PC-3 (cell line): ENCODE measurements at regions not wholly inside any gene's neighbourhood (a gene's known extent, or its start where the extent isn't known, plus 50 kb on each side); places are given as distances from the start of the nearest gene placed in this dataset.

ENCODE experiments used
- ATAC-seq: fragments of 200-7000 bp; cut with Tn5 transposase; 2 replicates; pipeline ENCODE4 v1.9.1; 2020; ENCODE audit warnings: mild to moderate bottlenecking, moderate library complexity
- BruUV-seq: library from RNA; stranded (reverse); fragments of 400-500 nt; replicated peaks from 2 replicates; lab custom pipeline; 2021; lab: Mats Ljungman, UMichigan
- CTCF ChIA-PET: fragments of 300-600 bp; sonication (Branson Sonifier 250); formaldehyde crosslinking; loops from one replicate; lab custom pipeline; 2022; ENCODE audit warnings: antibody characterized with exemption; lab: Charles Lee
- POLR2A ChIA-PET: fragments of 300-600 bp; sonication (Branson Sonifier 250); formaldehyde crosslinking; loops from one replicate; lab custom pipeline; 2022; ENCODE audit warnings: antibody characterized with exemption; ENCODE audit not compliant: unreplicated experiment; lab: Charles Lee
- DNase-seq: peaks from one replicate; pipeline ENCODE4 v3.0.0-alpha.2; 2015
- H2AFZ ChIP-seq: fragments of 300-600 bp; sonication (generic); 2 replicates; pipeline ENCODE4 v1.6.0; 2016; ENCODE audit warnings: antibody characterized with exemption, low read length
- H3F3A ChIP-seq: fragments of 300-600 bp; sonication (generic); one replicate; pipeline ENCODE4 v1.6.0; 2017; ENCODE audit warnings: antibody characterized with exemption, low read length, control low read depth, mild to moderate bottlenecking; ENCODE audit not compliant: unreplicated experiment
- H3K27ac ChIP-seq: fragments of 300-600 bp; sonication (generic); 2 replicates; pipeline ENCODE4 v1.5.1; 2016; ENCODE audit warnings: mild to moderate bottlenecking, low read length
- H3K27me3 ChIP-seq: fragments of 300-600 bp; sonication (generic); 2 replicates; pipeline ENCODE4 v1.6.1; 2016; ENCODE audit warnings: low read length, mixed read lengths
- H3K36me3 ChIP-seq: fragments of 300-600 bp; sonication (generic); 2 replicates; pipeline ENCODE4 v1.6.1; 2016; ENCODE audit warnings: low read depth, mixed run types, low read length, mixed read lengths
- H3K4me1 ChIP-seq: fragments of 300-600 bp; sonication (generic); 2 replicates; pipeline ENCODE4 v1.5.1; 2016; ENCODE audit warnings: low read length; ENCODE audit not compliant: insufficient read depth
- H3K4me2 ChIP-seq: fragments of 300-600 bp; sonication (generic); 2 replicates; pipeline ENCODE4 v1.6.0; 2016; ENCODE audit warnings: low read length
- H3K4me3 ChIP-seq: fragments of 300-600 bp; sonication (generic); 2 replicates; pipeline ENCODE4 v1.5.1; 2016; ENCODE audit warnings: mild to moderate bottlenecking, low read length, mixed read lengths
- H3K79me2 ChIP-seq: fragments of 300-600 bp; sonication (generic); 2 replicates; pipeline ENCODE4 v1.6.1; 2017; ENCODE audit warnings: low read length, mixed read lengths
- H3K9ac ChIP-seq: fragments of 300-600 bp; sonication (generic); 2 replicates; pipeline ENCODE4 v1.6.0; 2016; ENCODE audit warnings: mild to moderate bottlenecking, low read length
- H3K9me2 ChIP-seq: fragments of 300-600 bp; sonication (generic); replicated peaks from 2 replicates; pipeline ENCODE4 v1.6.1; 2016; ENCODE audit warnings: mixed run types, low read length, mixed read lengths
- H3K9me3 ChIP-seq: fragments of 300-600 bp; sonication (generic); 2 replicates; pipeline ENCODE4 v1.6.1; 2016; ENCODE audit warnings: low read length, mixed read lengths
- H4K20me1 ChIP-seq: fragments of 300-600 bp; sonication (generic); 2 replicates; pipeline ENCODE4 v1.6.1; 2016; ENCODE audit warnings: low read length, mixed read lengths
- EZH2 ChIP-seq: fragments of 300-600 bp; sonication (generic); IDR thresholded peaks from one replicate; pipeline ENCODE4 v1.6.1; 2017; ENCODE audit warnings: antibody characterized with exemption, mild to moderate bottlenecking, low read length; ENCODE audit not compliant: unreplicated experiment
- EZH2phosphoT487 ChIP-seq: fragments of 300-600 bp; sonication (generic); IDR thresholded peaks from 2 replicates; pipeline ENCODE4 v1.6.1; 2018; ENCODE audit warnings: mild to moderate bottlenecking, antibody characterized with exemption, low read length, borderline replicate concordance
- intact Hi-C: fragments of 100-400 bp; cut with micrococcal nuclease; formaldehyde crosslinking; loops from 2 replicates; pipeline ENCODE4 v1.9.0; 2023
- TF ChIP-seq, protein P1 (sequence below): fragments of 300-600 bp; sonication (generic); conservative IDR thresholded peaks from 2 replicates; pipeline ENCODE4 v1.5.1; 2017; ENCODE audit warnings: antibody characterized with exemption, low read depth, mild to moderate bottlenecking, low read length

DNA sequence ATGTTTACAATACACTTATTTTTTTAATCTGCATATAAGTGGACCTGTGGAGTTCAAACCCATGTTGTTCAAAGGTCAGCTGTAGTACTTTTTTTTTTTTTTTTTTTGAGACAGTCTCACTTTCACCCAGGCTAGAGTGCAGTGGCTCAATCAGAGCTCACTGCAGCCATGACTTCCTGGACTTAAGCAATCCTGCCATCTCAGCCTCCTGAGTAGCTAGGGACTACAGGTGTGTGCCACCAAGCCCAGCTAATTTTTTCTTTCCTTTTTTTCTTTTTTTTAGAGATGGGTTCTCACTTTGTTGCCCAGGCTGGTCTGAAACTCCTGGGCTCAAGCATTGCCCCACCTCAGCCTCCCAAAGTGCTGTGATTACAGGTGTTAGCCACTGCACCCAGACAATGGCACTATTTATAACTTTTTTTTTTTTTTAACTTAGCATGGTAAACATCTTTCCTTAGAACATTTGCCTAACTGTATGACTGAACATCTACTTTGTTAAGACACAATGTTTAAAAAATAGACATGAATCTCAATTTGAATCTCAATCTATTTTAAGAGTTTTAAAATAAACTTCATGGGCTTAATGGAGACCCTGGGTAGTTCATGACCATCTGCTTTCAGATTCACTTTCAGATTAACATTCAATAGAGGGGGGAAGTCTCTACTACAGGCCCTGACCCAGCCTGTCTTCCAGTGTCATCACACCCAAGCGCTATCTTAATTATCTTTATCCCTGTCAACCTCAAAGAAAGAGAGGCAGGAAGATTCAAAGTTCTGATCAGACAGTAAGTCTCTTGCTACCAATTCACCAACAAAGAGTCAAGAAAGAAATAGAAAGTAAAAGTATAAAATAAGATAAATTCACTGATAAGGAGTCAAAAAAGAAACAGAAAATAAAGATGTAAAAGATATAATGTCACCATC, 97.7 kb upstream of the DOCK9 start:
- ChIA-PET CTCF (no interaction called here), POLR2A (no interaction called here)
- no peaks in the 10 kb centered on the region for H4K20me1 ChIP-seq
- peaks cover 5% of the 10 kb centered on the region; the same call in 1 of the 2 replicates for H3K36me3 ChIP-seq
- H3K4me2 ChIP-seq, result no peak overlapping the region
- H3K9me2 ChIP-seq, result no peaks in the 10 kb centered on the region
- no peak for DNase-seq
- no peak overlapping the region for H3K4me3 ChIP-seq
- BruUV-seq, result no TSS peak
- ATAC-seq, result no peak
- H3F3A ChIP-seq, result no peaks in the 10 kb centered on the region
- no peak overlapping the region for H3K9ac ChIP-seq
- no peak overlapping the region for H2AFZ ChIP-seq
- peaks cover 23% of the 10 kb centered on the region for H3K79me2 ChIP-seq
- H3K4me1 ChIP-seq, result no peaks in the 10 kb centered on the region
- intact Hi-C loops, result no loop called here
- H3K27me3 ChIP-seq, result no peaks in the 10 kb centered on the region
- H3K9me3 ChIP-seq, result no peaks in the 10 kb centered on the region
- TF ChIP-seq EZH2phosphoT487 (no peak), EZH2 (no peak)
- TF ChIP-seq, protein P1, sequence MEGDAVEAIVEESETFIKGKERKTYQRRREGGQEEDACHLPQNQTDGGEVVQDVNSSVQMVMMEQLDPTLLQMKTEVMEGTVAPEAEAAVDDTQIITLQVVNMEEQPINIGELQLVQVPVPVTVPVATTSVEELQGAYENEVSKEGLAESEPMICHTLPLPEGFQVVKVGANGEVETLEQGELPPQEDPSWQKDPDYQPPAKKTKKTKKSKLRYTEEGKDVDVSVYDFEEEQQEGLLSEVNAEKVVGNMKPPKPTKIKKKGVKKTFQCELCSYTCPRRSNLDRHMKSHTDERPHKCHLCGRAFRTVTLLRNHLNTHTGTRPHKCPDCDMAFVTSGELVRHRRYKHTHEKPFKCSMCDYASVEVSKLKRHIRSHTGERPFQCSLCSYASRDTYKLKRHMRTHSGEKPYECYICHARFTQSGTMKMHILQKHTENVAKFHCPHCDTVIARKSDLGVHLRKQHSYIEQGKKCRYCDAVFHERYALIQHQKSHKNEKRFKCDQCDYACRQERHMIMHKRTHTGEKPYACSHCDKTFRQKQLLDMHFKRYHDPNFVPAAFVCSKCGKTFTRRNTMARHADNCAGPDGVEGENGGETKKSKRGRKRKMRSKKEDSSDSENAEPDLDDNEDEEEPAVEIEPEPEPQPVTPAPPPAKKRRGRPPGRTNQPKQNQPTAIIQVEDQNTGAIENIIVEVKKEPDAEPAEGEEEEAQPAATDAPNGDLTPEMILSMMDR, result no peak
- no peak overlapping the region for H3K27ac ChIP-seq

DNA sequence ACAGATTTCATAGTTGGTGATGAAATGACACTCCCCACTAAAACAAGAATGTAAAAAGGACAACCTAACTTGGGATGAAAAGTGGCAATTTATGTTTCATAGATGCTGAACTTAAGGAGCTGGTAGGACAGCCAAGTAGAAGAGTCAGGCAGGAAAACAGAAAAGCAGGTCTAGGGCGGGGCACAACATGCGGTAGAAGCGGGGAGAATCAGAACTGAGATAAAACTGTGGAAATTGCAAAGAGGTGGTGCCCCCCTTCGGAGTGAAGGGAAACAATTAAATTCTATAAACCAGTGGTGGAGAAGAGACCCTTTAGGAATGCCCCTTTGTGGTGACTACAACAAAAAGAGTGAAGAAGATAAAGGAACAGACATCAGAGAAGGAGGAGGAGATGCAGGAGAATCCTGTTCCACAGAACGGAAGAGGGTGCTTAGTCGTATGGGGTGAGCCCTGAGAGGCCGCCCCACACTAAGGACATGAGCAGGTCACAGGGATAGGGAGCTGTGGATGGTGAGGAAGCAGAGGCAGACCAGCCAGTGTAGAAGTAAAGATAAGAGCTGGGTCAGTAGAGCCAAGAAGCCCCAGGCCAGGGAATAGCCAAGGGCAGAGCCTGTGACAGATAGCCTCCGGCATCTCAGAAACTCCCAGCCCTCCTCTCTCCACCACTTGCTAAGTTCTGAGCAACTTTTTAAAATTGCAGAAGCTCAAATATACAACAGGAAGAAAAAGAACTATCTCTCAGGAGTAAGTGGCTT, 100.3 kb upstream of the DOCK9 start:
- no peak for DNase-seq
- H3K9ac ChIP-seq, result no peak overlapping the region
- H3F3A ChIP-seq, result no peaks in the 10 kb centered on the region
- no peaks in the 10 kb centered on the region for H3K27me3 ChIP-seq
- no TSS peak for BruUV-seq
- no peak for ATAC-seq
- intact Hi-C loops, result no loop called here
- ChIA-PET CTCF (no interaction called here), POLR2A (no interaction called here)
- H3K4me2 ChIP-seq, result no peak overlapping the region
- peaks cover 5% of the 10 kb centered on the region; the same call in 1 of the 2 replicates for H3K36me3 ChIP-seq
- H3K9me3 ChIP-seq, result no peaks in the 10 kb centered on the region
- H4K20me1 ChIP-seq, result no peaks in the 10 kb centered on the region
- H3K4me3 ChIP-seq, result no peak overlapping the region
- H3K79me2 ChIP-seq, result peaks cover 48% of the 10 kb centered on the region
- no peaks in the 10 kb centered on the region for H3K4me1 ChIP-seq
- no peaks in the 10 kb centered on the region for H3K9me2 ChIP-seq
- H3K27ac ChIP-seq, result no peak overlapping the region
- no peak overlapping the region for H2AFZ ChIP-seq
- TF ChIP-seq EZH2phosphoT487 (no peak), EZH2 (no peak)
- TF ChIP-seq, protein P1, result no peak
